Stimulated activated CD4-positive, alpha-beta T cell treated with anti-CD3 and anti-CD28 coated beads, Interleukin-4, amount 100 ng/mL, for 1 hour (primary cell): ENCODE measurements at regions not wholly inside any gene's neighbourhood (a gene's known extent, or its start where the extent isn't known, plus 50 kb on each side); places are given as distances from the start of the nearest gene placed in this dataset.

Source experiments
- DNase-seq: peaks from one replicate; pipeline ENCODE4 v3.0.0-alpha.2; 2020

DNA sequence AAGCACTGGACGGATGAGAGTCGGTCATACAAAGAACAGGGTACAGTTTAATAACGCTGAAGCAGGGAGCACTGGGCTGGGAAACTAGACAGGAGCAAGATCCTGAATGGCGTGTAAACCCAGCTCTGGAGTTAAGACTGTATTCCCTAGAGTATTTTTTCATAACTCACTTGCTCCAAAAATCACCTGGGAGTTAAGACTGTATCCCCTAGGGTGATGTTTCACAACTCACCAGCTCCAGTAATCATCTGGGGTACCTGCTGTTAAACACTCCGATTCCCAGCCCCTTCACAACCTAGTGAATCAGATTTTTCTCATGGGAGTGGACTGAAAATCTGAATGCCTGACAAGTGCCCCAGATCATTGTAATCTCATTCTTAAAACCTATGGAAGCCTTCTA lies 123.2 kb downstream of the MAB21L3 start:
- DNase-seq, result no peak

DNA sequence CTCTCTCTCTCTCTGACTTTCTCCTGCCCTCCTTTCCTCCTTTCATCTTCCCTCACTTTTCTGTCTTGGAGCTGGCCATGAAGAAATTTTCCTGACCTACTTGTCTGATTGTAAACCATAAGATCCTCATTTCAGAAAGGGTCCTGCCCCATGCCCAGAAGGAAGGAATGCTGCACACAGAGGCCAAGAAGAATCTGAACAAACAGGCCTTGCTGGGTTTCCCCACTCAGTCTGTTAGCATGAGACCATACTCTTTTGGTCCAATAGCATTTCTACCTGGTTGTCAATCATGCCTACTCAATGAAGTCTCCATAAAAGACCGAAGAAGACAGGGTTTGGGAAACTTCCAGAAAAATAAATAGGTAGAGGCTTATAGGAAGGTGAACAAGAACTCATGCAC lies 128.7 kb downstream of the MAB21L3 start:
- no peak for DNase-seq

DNA sequence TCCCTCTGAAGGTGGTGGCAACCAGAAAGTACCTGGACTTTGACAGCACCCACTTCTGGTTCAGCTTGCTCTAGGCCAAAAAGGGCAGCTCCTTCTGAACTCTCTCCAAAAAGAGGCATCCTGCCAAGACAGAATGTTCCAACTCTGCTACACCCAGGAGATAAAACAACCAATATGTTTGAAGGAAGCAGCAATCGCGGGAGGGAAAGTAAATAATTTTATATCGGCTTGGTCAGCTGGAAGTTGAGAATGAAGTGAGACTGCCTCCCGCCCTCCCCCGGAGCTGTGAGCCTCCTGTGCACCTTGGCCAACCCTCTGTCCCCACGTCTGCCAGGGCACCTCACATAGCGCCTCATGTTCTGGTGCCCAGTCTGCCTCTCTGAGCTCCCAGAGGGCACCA lies 130.3 kb upstream of the ATP1A1 start:
- DNase-seq, result no peak

DNA sequence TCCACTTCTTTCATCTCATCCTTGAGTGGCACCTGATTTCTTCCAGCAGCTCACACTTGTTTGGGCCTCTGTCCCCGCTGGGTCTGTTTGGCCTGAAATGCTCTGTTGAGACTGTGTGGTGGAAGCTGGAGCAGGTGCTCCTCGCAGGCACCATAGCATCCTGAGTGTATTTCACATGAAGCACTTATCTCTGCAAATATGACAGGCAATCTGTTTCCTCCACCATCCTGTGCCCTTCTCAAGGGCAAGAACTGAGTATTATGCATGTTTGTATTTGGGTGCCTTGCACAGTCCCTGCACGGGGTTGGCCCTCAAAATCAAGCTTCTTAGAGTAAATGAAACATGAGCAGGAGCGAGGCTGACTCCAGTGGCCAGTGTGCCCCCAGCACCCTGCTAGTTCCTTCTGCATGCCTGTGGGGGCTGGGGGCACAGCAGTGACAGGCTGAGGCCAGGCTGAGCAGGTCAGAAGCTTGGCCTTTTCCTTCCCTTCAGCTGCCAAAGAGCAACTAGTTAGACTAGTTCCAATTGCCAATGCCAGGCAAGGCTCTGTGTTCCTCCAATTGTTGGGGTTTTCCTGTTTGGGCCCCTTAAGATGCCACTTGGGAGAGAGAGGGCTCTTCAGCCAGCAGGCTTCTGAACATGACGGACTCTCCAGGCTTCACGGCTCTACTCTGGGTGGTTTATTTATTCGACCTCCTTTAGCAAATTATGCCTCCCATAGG lies 129.6 kb upstream of the ATP1A1 start:
- DNase-seq, result no peak

DNA sequence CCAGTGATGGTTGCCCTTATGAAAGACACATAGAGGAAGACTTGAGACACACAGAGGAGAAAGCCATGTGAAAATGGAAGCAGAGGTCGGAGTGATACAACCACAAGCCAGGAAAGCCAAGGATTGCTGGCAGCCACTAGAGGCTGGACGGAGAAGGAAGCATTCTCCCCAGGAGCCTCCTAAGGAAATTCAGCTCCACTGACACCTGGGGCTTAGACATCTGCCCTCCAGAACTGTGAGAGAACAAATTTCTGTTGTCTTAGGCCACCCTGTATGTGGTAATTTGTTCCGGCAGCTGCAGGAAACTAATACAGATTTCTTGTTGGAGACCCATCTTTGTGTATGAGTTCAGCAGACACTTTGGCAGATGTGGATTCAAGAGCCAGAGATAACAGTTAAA lies 126.9 kb upstream of the ATP1A1 start:
- DNase-seq, result no peak

DNA sequence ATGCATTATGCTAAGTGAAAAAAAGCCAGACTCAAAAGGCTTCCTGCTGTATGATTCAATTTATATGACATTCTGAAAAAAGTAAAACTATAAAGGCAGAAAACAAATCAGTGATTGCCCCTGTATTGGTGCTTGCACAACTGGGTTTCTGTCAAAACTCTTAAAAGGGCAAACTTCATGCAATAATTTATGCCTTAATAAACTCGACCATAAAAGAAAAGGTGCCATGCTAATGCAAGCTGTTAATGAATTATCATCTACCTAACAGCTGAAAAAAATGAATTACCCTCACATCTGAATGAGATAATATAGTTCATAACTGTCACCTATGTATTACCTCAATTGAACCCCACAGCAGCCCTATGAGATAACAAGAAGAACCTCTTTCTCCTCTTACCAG lies 120.8 kb upstream of the ATP1A1 start:
- no peak for DNase-seq

DNA sequence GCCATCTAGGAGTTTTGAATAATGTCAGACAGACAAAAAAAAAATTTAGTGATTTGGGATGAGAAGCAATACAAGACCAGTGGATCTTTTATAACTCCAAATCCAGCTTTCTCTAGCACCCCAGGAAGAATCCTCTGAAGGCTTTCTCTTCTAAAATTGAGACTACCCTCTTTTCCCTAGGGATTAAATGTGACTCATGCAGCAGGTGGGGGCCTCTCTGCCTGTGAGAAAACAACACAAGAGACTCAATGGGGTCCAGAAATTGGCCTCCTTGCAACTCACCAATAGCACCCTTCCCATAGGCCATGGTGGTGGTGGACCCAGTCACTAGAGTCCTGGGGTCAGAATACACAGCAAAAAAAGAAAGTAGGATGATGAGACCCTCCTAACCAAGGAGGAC lies 120.3 kb upstream of the ATP1A1 start:
- no peak for DNase-seq

DNA sequence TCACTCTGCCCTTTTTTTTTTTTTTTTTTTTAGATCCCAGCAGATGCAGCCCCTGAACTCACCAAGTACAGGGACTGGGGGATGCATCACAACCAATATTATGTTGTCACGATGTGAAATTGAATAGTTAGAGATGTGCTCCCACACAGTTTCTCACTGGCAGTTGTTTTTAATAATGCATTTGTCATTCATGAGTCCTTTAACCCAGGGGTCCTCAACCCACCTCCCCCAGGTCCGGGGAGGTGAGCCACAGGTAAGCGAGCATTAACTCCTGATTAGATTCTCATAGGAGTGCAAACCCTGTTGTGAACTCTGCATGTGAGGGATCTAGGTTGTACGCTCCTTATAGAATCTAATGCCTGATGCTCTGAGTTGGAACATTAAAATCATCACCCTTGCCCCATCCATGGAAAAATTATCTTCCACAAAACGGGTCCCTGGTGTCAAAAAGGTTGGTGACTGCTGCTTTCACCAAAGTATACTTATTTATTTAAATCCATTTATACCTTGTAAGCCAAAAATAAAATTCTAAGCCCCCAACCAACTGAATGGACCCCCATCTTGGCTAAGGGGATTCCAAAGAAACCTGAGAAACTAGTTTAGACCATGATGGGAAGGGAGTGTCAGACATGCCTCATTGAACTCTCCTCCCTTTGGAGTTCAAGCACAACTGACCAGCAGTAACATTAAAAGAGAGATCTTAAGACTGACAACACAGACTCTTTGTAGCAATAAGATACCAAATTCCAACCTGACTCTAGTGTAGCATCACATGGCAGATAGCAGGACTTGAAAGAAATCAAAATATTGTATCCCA lies 119.3 kb upstream of the ATP1A1 start:
- no peak for DNase-seq

DNA sequence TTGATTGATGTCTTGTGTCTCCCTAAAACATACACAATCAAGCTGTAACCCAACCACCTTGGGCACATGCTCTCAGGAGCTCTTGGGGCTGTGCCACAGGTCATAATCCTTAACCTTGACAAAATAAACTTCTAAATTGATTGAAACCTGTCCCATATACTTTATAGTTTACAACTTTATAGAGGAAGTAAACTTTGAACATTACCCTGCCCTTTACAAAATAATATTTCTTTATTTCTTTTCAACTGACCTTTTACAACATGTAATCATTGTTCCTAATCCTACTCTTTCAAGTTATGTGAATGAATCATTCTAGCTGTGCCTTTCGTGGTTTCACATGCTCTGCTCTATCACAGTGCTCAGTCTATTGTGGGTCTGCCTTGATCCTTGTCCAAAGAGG lies 118.3 kb upstream of the ATP1A1 start:
- DNase-seq, result no peak

DNA sequence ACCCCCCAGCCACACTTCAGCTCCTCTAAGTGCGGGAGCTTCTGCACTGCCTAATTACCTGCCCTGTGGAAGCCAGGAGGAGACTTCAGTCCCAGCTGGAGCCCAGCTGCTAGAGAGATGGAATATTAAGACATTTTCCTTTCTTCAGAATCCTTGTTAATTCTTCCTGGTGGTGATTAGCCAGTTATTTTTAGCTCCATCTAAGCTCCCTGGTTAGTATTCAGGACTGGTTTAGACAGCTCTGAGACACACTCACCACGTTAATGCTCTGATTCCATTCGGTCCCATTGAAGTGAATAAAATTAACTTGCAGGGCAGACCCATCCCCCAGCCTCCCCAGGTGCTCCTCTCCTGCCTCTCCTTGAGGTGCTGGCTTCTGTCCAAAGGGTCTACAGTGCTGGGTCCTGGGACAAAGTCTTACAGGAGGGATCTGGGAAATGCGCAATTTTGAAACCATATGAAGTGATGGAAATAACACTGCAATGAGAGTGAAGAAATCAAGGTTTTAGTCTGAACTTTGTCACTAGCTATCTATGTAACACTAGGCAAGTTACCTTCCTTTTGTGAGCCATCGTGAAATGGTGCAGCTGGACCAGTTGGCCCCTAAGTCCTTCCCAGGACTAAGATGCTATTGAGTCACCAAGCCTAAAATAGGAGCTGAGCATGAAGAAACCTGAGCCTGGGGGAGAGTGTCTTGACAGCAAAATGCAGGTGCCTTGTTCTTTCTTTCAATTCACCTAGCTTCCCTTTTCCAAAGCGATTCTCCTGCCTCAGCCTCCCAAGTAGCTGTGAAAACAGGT lies 117.4 kb upstream of the ATP1A1 start:
- DNase-seq, result no peak

DNA sequence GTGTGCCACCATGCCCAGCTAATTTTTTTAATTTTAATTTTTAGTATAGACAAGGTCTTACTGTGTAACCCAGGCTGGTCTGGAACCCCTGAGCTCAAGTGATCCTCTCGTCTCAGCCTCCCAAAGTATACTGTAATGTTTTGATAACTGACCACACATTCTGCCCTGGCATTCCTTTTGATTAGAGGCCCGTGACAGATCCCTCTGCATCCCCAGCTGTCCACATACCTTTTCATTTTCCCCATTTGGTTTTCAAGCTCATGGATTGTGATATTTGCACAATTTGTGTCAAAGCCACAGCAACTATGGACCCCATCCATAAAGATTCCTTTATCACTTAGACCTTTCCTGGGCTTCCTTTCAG lies 116.8 kb upstream of the ATP1A1 start:
- DNase-seq, result no peak

DNA sequence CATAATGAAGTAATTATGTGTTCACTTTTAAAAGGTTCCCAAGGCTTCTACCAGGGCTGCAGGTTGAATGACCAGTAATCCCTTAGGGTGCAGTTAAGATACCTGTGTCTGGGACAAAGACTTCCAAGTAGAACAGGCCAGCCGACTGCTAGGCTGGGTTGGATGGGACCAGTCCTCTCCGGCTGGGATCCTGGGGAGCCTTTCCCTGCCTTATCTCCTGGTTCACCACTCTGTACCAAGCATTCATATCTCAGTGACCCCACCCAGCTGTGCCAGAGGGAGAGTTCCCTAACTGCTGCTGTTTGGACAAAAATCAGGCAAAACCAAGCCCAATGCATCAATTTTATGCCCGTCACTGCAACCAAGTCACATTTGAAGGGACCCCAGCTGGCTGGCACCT lies 116.2 kb upstream of the ATP1A1 start:
- no peak for DNase-seq

DNA sequence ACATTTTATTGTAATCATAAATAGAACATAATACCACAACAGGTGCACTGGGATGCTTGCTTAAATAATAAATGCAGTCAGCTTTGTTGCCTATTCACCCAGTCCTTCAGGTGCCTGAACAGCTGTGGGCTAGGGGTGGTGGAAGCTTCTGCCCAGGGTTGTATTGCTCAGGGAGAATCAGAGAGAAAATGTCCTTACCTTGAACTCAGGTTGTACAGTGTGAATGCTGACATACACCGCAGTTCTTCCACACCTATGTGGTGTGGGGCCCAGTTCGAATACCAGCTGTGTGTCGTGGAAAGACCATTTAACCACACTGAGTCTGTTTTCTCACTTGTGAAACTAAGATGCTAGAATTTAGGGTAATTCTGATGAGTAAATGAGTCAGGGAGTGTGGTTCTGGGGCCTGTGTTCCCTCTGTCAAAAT lies 115.7 kb upstream of the ATP1A1 start:
- DNase-seq, result no peak

DNA sequence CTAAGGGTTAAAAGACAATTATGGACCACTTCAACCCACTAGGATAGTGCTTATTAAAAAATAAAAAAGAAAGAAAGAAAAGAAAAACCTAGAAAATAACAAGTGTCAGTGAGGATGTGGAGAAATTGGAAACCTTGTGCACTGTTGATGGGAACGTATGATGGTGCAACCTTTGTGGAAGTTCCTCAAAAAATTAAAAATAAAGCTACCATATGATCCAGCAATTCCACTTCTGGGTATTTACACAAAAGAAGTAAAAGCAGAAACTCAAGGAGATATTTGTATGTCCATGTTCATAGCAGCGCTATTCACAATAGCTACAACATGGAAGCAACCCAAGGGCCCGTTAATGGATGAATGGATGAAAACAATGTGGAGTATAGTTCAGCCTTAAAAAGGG lies 115.2 kb upstream of the ATP1A1 start:
- no peak for DNase-seq

DNA sequence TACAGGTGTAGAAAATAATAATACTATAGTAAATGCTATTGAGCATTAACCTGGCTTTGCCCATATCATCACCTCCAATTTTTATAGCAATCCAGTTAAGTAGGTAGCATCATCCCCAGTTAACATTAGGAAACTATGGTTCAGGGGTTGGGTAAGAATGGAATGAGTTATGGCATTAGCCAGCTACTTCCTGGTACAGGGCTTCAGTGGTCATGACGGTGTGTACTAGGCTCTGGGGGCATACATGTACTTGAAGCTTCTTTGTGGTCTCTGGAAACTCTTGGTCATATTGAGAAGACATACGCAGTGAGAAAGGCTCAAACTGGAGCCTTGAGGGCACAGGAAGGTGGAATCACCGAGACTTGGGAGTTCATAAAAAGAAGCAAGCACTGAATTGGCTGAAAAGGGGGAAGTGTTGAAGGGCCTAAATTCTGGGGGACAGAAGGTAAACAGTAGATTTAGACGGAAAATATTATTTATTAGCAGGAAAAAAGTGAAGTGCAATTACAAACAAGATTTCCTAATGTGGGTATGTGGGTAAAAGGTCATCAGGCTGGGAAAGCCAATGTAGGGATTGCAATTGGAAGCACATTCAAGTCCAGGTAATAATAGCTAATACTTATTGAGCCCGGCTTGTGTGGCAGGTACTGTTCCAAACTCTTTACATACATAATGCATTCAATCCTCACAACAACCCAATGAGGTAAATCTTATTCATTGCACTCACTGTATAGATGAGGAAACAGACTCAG lies 114.2 kb upstream of the ATP1A1 start:
- no peak for DNase-seq

DNA sequence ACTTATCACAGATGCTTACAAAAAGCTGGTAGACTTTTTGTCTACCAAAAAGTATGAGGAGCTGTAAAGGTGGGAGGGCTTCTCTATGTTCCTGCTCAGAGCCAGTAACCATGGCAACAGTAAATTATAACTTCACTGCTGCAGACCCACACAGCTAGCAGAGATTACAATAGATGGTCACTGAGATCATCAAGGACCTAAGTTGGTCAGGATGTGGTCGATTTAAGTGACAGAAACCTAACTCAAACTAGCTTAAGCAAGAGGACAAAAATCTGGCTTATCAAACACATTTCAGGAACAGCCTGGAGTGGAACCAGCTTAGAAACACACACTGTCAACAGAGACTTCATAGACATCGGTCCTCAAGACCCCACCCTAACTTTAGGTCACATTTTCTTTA lies 113.4 kb upstream of the ATP1A1 start:
- DNase-seq, result no peak

DNA sequence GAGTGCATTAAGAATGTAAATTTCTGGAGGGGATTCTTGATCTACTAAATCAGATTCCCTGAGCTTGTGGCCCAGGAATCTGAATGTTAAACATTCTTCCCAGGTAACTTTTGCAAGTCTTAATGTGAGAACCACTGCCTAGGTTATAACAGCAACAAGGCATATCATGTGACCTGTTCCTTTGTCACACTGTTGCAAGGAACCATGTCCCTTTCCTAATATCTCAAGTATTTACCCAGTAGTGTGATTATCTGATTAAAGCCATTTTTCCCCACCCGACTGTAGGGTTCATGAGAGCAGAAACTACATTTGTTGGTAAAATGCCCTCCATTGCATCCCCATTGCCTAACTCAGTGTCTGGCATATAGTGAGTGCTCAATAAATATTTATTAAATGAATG lies 112.9 kb upstream of the ATP1A1 start:
- DNase-seq, result no peak

DNA sequence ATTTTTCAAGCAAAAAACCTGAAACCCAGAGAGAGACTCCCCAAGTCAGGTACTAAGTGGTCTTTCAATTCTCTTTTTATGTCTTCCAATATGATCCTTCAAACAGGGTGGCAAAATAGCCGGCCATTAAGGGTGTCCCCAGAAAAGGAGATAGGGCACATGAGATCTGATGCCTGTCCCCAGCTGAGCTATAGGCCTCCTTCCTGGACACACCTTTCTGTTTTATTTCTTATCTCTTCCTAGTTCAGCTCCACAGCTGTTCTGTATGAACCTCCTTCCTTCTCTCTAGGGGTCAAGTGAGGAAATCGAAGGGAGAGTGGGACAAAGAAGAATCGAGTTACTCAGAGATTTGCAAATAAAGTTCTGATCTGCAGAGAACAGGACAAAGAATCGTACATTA lies 112.4 kb upstream of the ATP1A1 start:
- no peak for DNase-seq

DNA sequence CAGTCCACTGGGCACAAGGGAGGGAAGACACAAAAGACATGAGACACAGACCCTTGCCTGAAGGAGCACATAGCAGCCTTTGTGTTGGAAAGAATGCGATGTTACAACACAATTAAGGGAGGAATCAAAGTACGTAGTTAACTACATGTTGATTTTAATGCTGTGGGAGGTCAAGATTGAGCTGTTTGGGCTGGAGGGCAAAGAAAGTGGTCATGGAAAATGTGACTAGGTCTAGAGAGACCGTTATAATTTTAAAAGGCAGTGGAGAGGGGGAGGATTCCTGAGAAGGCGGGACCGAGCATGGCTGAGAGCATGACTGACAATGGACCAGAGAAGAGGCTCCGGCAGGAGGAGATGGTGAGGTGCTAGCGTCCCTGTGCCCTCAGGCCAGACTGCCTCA lies 111.8 kb upstream of the ATP1A1 start:
- DNase-seq, result no peak

DNA sequence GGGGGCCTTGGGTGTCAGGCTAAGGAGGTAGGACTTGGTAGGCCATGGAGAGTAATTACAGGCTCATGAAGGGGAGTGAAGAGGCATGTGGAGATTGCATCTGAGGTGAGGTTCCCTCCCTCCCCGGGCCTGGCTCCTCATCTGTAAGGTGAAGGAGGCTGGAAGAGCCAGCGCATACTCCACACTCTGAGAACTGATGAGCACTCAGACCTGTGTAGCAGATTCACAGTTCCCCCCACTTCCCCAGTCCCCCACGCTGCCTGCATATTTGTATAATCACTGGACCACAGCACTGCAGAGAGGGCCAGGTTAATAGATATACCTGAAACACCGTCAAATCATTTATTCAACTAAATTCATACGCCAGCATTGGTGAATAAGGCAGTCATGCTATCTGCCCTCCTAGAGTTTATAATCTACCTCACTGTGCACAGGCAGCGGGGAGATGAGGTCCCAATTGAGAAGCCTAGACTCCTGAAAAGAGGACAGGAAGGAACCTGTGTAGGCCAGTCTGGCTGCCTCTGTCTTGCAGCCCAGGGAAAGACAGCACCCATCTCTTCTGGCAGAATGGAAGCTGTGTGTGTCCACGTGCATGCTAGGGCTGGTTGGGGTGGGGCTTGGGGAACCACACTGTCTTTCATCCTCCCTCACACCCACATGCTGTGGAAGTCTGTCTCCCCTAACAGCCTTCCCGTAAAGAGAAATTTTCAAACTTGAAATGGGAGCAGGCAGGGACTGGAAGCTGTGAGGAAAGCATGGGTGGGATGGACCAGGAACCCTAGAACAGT lies 110.6 kb upstream of the ATP1A1 start:
- no peak for DNase-seq

DNA sequence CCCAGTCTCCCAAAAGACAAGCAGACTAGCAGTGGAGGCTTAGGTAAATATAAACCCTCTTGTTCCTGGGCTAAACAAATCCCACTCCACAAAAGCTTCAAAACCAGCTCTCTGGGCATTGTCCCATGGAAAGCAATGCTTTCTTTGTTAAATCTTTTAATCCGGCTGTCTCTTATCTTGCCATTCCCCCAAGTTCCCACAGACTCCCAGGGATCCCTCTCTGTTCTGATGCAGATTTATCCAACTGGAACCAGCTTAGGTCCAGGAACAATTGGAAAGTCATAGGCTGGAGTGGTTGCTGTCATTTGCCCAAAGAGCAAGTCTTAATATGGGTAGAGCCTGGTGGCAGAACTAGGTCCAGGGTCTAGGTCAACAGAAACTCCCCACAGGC lies 110.1 kb upstream of the ATP1A1 start:
- DNase-seq, result no peak
